HepG2 (cell line): ENCODE measurements at regions not wholly inside any gene's neighbourhood (a gene's known extent, or its start where the extent isn't known, plus 50 kb on each side); places are given as distances from the start of the nearest gene placed in this dataset.

Source experiments
- ARID3A ChIP-seq: IDR thresholded peaks from 2 replicates; pipeline ENCODE4 v1.6.1; 2012; ENCODE audit warnings: low read depth, low read length, improper control_type of control experiment
- JARID2 ChIP-seq: sonication (generic); formaldehyde crosslinking; IDR thresholded peaks from 2 replicates; pipeline ENCODE4 v1.8.1; 2023; ENCODE audit warnings: missing genetic modification reagents, inconsistent platforms; ENCODE audit not compliant: insufficient replicate concordance
- JUND ChIP-seq: sonication (generic); formaldehyde crosslinking; IDR thresholded peaks from 2 replicates; pipeline ENCODE4 v1.8.0; 2022; ENCODE audit warnings: mild to moderate bottlenecking, missing genetic modification reagents
- MATR3 ChIP-seq: sonication (generic); formaldehyde crosslinking; IDR thresholded peaks from 2 replicates; pipeline ENCODE4 v1.4.0; 2020; ENCODE audit warnings: missing genetic modification reagents
- MED13 ChIP-seq: sonication (generic); formaldehyde crosslinking; IDR thresholded peaks from 2 replicates; pipeline ENCODE4 v1.5.0; 2020; ENCODE audit warnings: missing genetic modification reagents
- RFX5 ChIP-seq: IDR thresholded peaks from 2 replicates; pipeline ENCODE4 v1.6.1; 2011; ENCODE audit warnings: low read depth, low read length, improper control_type of control experiment
- SMAD9 ChIP-seq: sonication (generic); formaldehyde crosslinking; IDR thresholded peaks from 2 replicates; pipeline ENCODE4 v1.5.1; 2020; ENCODE audit warnings: mild to moderate bottlenecking, missing genetic modification reagents
- SP4 ChIP-seq: sonication (generic); formaldehyde crosslinking; IDR thresholded peaks from 2 replicates; pipeline ENCODE4 v1.8.1; 2023; ENCODE audit warnings: mild to moderate bottlenecking, missing genetic modification reagents
- ZFP36 ChIP-seq: fragments of 150-350 bp; IDR thresholded peaks from 2 replicates; pipeline ENCODE4 v1.6.1; 2018; ENCODE audit warnings: borderline replicate concordance, low read length, low read depth; ENCODE audit not compliant: partially characterized antibody
- ZNF263 ChIP-seq: sonication (generic); formaldehyde crosslinking; IDR thresholded peaks from 2 replicates; pipeline ENCODE4 v1.4.0; 2020; ENCODE audit warnings: missing genetic modification reagents
- ZNF446 ChIP-seq: sonication (generic); formaldehyde crosslinking; IDR thresholded peaks from 2 replicates; pipeline ENCODE4 v1.5.0; 2020; ENCODE audit warnings: mild to moderate bottlenecking, missing genetic modification reagents
- ZNF619 ChIP-seq: sonication (generic); formaldehyde crosslinking; IDR thresholded peaks from 2 replicates; pipeline ENCODE4 v1.4.0; 2020; ENCODE audit warnings: mild to moderate bottlenecking, missing genetic modification reagents
- ZUFSP ChIP-seq: sonication (generic); formaldehyde crosslinking; IDR thresholded peaks from 2 replicates; pipeline ENCODE4 v1.9.0; 2021; ENCODE audit warnings: missing genetic modification reagents, mild to moderate bottlenecking, borderline replicate concordance
- TF ChIP-seq, protein P1 (sequence below): sonication (generic); formaldehyde crosslinking; IDR thresholded peaks from 2 replicates; pipeline ENCODE4 v1.4.0; 2020; ENCODE audit warnings: mild to moderate bottlenecking, missing genetic modification reagents, borderline replicate concordance
- TF ChIP-seq, protein P2 (sequence below): sonication (generic); formaldehyde crosslinking; IDR thresholded peaks from 2 replicates; pipeline ENCODE4 v1.4.0; 2020; ENCODE audit warnings: missing genetic modification reagents
- TF ChIP-seq, protein P3 (sequence below): sonication (generic); formaldehyde crosslinking; IDR thresholded peaks from 2 replicates; pipeline ENCODE4 v1.4.0; 2020; ENCODE audit warnings: missing genetic modification reagents
- TF ChIP-seq, protein P4 (sequence below): sonication (generic); formaldehyde crosslinking; IDR thresholded peaks from 2 replicates; pipeline ENCODE4 v1.5.0; 2020; ENCODE audit warnings: missing genetic modification reagents, mild to moderate bottlenecking, borderline replicate concordance

GRCh38 chr6:92364948-92365541 is 1054.3 kb downstream of the EPHA7 start (continued):
- TF ChIP-seq, protein P1, sequence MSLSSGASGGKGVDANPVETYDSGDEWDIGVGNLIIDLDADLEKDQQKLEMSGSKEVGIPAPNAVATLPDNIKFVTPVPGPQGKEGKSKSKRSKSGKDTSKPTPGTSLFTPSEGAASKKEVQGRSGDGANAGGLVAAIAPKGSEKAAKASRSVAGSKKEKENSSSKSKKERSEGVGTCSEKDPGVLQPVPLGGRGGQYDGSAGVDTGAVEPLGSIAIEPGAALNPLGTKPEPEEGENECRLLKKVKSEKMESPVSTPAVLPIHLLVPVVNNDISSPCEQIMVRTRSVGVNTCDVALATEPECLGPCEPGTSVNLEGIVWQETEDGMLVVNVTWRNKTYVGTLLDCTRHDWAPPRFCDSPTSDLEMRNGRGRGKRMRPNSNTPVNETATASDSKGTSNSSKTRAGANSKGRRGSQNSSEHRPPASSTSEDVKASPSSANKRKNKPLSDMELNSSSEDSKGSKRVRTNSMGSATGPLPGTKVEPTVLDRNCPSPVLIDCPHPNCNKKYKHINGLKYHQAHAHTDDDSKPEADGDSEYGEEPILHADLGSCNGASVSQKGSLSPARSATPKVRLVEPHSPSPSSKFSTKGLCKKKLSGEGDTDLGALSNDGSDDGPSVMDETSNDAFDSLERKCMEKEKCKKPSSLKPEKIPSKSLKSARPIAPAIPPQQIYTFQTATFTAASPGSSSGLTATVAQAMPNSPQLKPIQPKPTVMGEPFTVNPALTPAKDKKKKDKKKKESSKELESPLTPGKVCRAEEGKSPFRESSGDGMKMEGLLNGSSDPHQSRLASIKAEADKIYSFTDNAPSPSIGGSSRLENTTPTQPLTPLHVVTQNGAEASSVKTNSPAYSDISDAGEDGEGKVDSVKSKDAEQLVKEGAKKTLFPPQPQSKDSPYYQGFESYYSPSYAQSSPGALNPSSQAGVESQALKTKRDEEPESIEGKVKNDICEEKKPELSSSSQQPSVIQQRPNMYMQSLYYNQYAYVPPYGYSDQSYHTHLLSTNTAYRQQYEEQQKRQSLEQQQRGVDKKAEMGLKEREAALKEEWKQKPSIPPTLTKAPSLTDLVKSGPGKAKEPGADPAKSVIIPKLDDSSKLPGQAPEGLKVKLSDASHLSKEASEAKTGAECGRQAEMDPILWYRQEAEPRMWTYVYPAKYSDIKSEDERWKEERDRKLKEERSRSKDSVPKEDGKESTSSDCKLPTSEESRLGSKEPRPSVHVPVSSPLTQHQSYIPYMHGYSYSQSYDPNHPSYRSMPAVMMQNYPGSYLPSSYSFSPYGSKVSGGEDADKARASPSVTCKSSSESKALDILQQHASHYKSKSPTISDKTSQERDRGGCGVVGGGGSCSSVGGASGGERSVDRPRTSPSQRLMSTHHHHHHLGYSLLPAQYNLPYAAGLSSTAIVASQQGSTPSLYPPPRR (CRISPR knock-in tag) = peak; percentile 49; the same call in 1 of the 2 replicates
- TF ChIP-seq, protein P2, sequence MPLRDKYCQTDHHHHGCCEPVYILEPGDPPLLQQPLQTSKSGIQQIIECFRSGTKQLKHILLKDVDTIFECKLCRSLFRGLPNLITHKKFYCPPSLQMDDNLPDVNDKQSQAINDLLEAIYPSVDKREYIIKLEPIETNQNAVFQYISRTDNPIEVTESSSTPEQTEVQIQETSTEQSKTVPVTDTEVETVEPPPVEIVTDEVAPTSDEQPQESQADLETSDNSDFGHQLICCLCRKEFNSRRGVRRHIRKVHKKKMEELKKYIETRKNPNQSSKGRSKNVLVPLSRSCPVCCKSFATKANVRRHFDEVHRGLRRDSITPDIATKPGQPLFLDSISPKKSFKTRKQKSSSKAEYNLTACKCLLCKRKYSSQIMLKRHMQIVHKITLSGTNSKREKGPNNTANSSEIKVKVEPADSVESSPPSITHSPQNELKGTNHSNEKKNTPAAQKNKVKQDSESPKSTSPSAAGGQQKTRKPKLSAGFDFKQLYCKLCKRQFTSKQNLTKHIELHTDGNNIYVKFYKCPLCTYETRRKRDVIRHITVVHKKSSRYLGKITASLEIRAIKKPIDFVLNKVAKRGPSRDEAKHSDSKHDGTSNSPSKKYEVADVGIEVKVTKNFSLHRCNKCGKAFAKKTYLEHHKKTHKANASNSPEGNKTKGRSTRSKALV (CRISPR knock-in tag) = no peak
- no peak for TF ChIP-seq SP4 (CRISPR knock-in tag)
- 0 out of 2 replicates have a peak, but pooled peaks have one; percentile 35 for TF ChIP-seq JUND
- no peak for TF ChIP-seq ZNF263
- TF ChIP-seq, protein P3, sequence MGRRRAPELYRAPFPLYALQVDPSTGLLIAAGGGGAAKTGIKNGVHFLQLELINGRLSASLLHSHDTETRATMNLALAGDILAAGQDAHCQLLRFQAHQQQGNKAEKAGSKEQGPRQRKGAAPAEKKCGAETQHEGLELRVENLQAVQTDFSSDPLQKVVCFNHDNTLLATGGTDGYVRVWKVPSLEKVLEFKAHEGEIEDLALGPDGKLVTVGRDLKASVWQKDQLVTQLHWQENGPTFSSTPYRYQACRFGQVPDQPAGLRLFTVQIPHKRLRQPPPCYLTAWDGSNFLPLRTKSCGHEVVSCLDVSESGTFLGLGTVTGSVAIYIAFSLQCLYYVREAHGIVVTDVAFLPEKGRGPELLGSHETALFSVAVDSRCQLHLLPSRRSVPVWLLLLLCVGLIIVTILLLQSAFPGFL (CRISPR knock-in tag) = no peak
- TF ChIP-seq JARID2 = no peak
- no peak for TF ChIP-seq RFX5
- TF ChIP-seq, protein P4, sequence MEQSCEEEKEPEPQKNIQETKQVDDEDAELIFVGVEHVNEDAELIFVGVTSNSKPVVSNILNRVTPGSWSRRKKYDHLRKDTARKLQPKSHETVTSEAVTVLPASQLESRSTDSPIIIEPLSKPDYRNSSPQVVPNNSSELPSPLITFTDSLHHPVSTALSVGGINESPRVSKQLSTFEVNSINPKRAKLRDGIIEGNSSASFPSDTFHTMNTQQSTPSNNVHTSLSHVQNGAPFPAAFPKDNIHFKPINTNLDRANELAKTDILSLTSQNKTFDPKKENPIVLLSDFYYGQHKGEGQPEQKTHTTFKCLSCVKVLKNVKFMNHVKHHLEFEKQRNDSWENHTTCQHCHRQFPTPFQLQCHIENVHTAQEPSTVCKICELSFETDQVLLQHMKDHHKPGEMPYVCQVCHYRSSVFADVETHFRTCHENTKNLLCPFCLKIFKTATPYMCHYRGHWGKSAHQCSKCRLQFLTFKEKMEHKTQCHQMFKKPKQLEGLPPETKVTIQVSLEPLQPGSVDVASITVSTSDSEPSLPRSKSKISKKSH (CRISPR knock-in tag) = no peak
- TF ChIP-seq ZNF619 (CRISPR knock-in tag) = no peak
- TF ChIP-seq MED13 (CRISPR knock-in tag) = no peak
- no peak for TF ChIP-seq ZUFSP (CRISPR knock-in tag)
- TF ChIP-seq ARID3A = peak; percentile 87
- no peak for TF ChIP-seq ZFP36
- no peak for TF ChIP-seq SMAD9 (CRISPR knock-in tag)
- TF ChIP-seq MATR3 (CRISPR knock-in tag) = no peak
- TF ChIP-seq ZNF446 (CRISPR knock-in tag) = no peak
